ENCODE measurements at regions not wholly inside any gene's neighbourhood (a gene's known extent, or its start where the extent isn't known, plus 50 kb on each side); places are given as distances from the start of the nearest gene placed in this dataset.

DNA sequence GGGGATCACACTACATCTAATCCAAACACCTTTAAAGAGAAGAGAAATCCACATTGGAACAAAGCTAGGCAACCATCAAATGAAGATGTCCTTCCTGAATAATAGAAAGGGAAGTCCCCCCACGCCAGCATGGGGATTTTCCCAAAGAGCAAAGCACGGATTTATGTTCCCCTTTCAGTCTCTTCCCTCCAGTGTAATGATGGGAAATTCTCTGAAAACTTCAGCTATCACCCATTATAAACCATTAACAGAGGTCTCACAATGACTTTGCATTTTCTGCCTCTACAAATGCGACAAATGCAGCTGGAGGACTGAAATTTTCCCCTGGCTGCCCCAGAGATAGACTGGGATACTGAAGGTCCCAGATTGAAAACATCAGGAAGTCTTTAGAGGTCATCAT, 368.7 kb downstream of the EFNA5 start:
- Histone ChIP-seq H3K36me3 (no peaks in the 10 kb centered on the region), H3K9me3 (no peaks in the 10 kb centered on the region), H3K4me1 (no peaks in the 10 kb centered on the region), H3K27me3 (no peaks in the 10 kb centered on the region), H3K27ac (no peak overlapping the region), H3K4me3 (no peak overlapping the region)
- DNase-seq (ENCODE audit: low spot score): no peak
- TF ChIP-seq, protein P1, sequence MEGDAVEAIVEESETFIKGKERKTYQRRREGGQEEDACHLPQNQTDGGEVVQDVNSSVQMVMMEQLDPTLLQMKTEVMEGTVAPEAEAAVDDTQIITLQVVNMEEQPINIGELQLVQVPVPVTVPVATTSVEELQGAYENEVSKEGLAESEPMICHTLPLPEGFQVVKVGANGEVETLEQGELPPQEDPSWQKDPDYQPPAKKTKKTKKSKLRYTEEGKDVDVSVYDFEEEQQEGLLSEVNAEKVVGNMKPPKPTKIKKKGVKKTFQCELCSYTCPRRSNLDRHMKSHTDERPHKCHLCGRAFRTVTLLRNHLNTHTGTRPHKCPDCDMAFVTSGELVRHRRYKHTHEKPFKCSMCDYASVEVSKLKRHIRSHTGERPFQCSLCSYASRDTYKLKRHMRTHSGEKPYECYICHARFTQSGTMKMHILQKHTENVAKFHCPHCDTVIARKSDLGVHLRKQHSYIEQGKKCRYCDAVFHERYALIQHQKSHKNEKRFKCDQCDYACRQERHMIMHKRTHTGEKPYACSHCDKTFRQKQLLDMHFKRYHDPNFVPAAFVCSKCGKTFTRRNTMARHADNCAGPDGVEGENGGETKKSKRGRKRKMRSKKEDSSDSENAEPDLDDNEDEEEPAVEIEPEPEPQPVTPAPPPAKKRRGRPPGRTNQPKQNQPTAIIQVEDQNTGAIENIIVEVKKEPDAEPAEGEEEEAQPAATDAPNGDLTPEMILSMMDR (IDR thresholded peaks at IDR 0.05): no peak

DNA sequence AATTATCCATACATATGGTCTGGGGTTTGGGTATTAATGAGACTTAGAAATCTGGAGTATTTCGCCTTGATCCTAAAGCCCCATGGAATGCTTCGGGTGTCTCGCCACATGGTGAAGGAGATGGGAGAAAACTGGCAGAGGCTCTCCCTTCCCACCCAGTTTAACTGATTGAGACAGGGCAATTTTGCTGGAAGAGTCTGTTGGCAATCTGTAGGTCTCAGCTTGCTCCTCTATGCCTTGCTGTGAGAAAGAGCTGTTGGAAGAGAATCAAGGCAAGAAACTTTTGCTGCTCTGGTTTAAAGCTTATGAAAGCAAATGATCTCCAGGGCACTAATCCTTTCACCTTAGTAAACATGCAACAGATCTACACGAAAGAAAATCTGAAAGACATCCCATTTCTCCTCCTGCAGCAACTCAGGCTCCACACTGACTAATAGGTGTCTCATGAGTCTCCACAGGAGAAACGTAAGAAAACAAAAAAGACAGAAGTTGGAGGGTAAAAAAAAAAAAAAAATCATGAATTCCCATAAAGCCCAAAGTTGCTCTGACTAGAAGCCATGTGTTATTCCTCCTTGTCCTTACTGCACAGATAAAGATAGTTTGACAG, 369.9 kb downstream of the EFNA5 start:
- H3K9me3 ChIP-seq: no peaks in the 10 kb centered on the region
- H3K4me3 ChIP-seq: no peak overlapping the region
- H3K36me3 ChIP-seq: no peaks in the 10 kb centered on the region
- H3K27me3 ChIP-seq: no peaks in the 10 kb centered on the region
- TF ChIP-seq, protein P1 (IDR thresholded peaks at IDR 0.05): no peak
- H3K27ac ChIP-seq: no peak overlapping the region
- no peaks in the 10 kb centered on the region for H3K4me1 ChIP-seq
- no peak for DNase-seq (ENCODE audit: low spot score)

DNA sequence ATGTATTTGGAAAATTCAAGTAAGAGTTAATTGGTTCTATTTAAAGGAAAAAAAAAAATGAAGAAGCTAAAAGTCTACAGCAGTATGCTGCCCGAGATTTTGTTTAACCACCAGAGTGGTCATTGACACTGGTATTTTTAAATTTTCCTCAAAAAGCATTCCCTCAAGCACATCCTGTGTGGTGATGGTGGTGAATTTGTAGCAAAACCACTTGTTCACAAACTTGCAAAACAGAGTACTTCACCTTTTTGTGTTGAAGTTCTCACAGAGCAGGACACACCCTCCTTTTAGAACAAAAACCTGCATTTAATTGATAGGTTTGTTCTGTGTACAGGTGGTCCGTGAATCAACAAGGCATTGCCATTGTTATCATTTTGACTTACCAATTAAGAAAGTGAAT, 374.2 kb downstream of the EFNA5 start:
- TF ChIP-seq, protein P1 (IDR thresholded peaks at IDR 0.05): no peak
- Histone ChIP-seq H3K36me3 (no peaks in the 10 kb centered on the region), H3K9me3 (no peaks in the 10 kb centered on the region)

DNA sequence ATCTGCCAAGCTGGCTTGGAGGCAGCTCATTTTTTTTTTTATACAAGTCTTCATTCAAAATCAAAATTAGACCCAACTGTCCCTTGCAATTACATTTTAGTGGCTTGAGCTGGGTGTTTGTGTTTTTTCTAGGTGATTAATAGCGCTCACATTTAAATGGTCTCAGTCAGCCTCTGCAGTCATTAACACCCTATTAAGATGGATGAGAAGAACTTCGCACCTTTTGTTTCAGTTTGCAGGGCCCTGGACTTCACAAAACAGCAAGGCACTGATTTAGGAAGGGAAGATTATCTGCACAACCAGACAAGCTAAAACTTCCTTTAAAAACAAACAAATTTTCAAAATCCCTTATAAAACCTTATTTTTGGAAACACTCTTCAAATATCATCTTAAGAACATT, 374.8 kb downstream of the EFNA5 start:
- Histone ChIP-seq H3K27ac (no peak overlapping the region), H3K27me3 (no peaks in the 10 kb centered on the region), H3K4me3 (no peak overlapping the region), H3K9me3 (no peaks in the 10 kb centered on the region), H3K4me1 (peaks cover 0 to 14% of the 10 kb centered on the region in 2 donors), H3K36me3 (no peaks in the 10 kb centered on the region)
- TF ChIP-seq, protein P1 (IDR thresholded peaks at IDR 0.05): no peak
- no peak for DNase-seq (ENCODE audit: low spot score)

More for the DNA sequence above, 374.2 kb downstream of the EFNA5 start:
- H3K4me1 ChIP-seq: peaks cover 0 to 14% of the 10 kb centered on the region in 2 donors
- no peak for DNase-seq (ENCODE audit: low spot score)
- no peaks in the 10 kb centered on the region for H3K27me3 ChIP-seq
- no peak overlapping the region for H3K27ac ChIP-seq
- H3K4me3 ChIP-seq: no peak overlapping the region

DNA sequence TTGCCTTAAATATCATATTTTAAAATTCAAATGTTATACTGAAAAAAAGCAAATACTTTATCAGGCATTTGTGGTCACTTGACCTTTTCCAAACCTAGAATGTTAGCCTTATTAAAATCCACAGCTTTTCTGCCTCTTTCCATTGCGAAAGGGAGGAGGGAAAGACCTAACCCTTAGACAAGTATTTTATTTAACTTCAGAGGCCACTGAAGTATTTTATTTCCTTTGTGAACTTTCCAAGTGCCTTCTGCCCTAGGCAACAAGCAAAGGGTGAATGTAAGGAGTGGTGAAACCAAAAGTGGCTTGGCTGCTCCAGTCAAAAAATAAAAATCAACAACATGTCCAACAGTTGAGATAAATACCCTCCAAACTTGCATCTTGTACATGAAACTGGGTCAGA, 376.1 kb downstream of the EFNA5 start:
- TF ChIP-seq, protein P1 (IDR thresholded peaks at IDR 0.05): no peak
- no peak for DNase-seq (ENCODE audit: low spot score)
- Histone ChIP-seq H3K4me3 (no peak overlapping the region), H3K36me3 (no peaks in the 10 kb centered on the region), H3K9me3 (no peaks in the 10 kb centered on the region), H3K27ac (no peak overlapping the region), H3K4me1 (peaks cover 0 to 14% of the 10 kb centered on the region in 2 donors), H3K27me3 (no peaks in the 10 kb centered on the region)

DNA sequence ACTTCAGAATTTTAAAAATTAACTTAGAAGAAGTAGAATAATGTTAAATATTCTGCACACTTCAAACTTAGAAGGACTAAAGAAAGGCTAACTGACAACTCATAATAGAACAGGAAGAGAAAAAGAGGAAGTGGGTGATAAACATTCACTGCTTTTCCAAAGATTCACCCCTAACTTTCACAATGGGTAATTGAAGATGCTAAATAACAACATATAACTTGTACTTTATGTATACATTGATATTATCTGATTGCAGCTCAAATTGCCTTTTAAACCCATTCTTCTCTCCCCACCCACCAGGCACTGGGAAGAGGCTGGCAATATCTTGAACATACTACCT, 376.6 kb downstream of the EFNA5 start:
- H3K4me3 ChIP-seq: no peak overlapping the region
- no peaks in the 10 kb centered on the region for H3K27me3 ChIP-seq
- H3K27ac ChIP-seq: no peak overlapping the region
- H3K4me1 ChIP-seq: peaks cover 0 to 14% of the 10 kb centered on the region in 2 donors
- no peaks in the 10 kb centered on the region for H3K36me3 ChIP-seq
- H3K9me3 ChIP-seq: no peaks in the 10 kb centered on the region
- TF ChIP-seq, protein P1 (IDR thresholded peaks at IDR 0.05): no peak
- DNase-seq (ENCODE audit: low spot score): no peak
